SK-N-SH treated with all-trans-retinoic acid at 6 μM for 48 hours (cell line): ENCODE measurements at regions not wholly inside any gene's neighbourhood (a gene's known extent, or its start where the extent isn't known, plus 50 kb on each side); places are given as distances from the start of the nearest gene placed in this dataset.

ENCODE experiments used
- ATAC-seq: fragments of 200-7000 bp; cut with Tn5 transposase; 3 replicates; pipeline ENCODE4 v1.9.1; 2020; ENCODE audit warnings: mild to moderate bottlenecking, moderate library complexity
- ARNTL ChIP-seq: fragments of 450-650 bp; formaldehyde crosslinking; IDR thresholded peaks from 2 replicates; pipeline ENCODE4 v1.5.0; 2020; ENCODE audit warnings: low read depth, mild to moderate bottlenecking, moderate library complexity, borderline replicate concordance
- BACH2 ChIP-seq: fragments of 250-450 bp; sonication (Bioruptor Pico); IDR thresholded peaks from 2 replicates; pipeline ENCODE4 v1.9.0; 2021; ENCODE audit warnings: mild to moderate bottlenecking, borderline replicate concordance
- CREB5 ChIP-seq: fragments of 250-450 bp; sonication (Bioruptor Pico); IDR thresholded peaks from 2 replicates; pipeline ENCODE4 v1.5.1; 2020; ENCODE audit warnings: low read depth, mild to moderate bottlenecking, moderate library complexity
- CSDC2 ChIP-seq: fragments of 250-450 bp; sonication (Bioruptor Pico); IDR thresholded peaks from 2 replicates; pipeline ENCODE4 v1.5.0; 2020; ENCODE audit warnings: mild to moderate bottlenecking, moderate library complexity
- CSRNP3 ChIP-seq: fragments of 250-450 bp; sonication (Bioruptor Pico); IDR thresholded peaks from 2 replicates; pipeline ENCODE4 v1.5.1; 2021; ENCODE audit warnings: mild to moderate bottlenecking, moderate library complexity
- ESRRG ChIP-seq: fragments of 250-450 bp; sonication (Bioruptor Pico); IDR thresholded peaks from 2 replicates; pipeline ENCODE4 v1.6.1; 2021; ENCODE audit warnings: mild to moderate bottlenecking
- GLIS3 ChIP-seq: fragments of 250-450 bp; sonication (Bioruptor Pico); IDR thresholded peaks from 2 replicates; pipeline ENCODE4 v1.5.0; 2020; ENCODE audit warnings: mild to moderate bottlenecking, moderate library complexity
- ISL1 ChIP-seq: fragments of 250-450 bp; sonication (Bioruptor Pico); IDR thresholded peaks from 2 replicates; pipeline ENCODE4 v2.1.2; 2022; ENCODE audit warnings: mild to moderate bottlenecking, moderate library complexity
- POU6F1 ChIP-seq: fragments of 250-450 bp; sonication (Bioruptor Pico); IDR thresholded peaks from 2 replicates; pipeline ENCODE4 v1.8.0; 2021; ENCODE audit warnings: low read depth, mild to moderate bottlenecking, moderate library complexity, borderline replicate concordance
- PPARA ChIP-seq: fragments of 250-450 bp; sonication (Bioruptor Pico); IDR thresholded peaks from 2 replicates; pipeline ENCODE4 v1.5.0; 2020; ENCODE audit warnings: mild to moderate bottlenecking, borderline replicate concordance
- RARB ChIP-seq: fragments of 250-450 bp; sonication (Bioruptor Pico); IDR thresholded peaks from 2 replicates; pipeline ENCODE4 v1.8.0; 2021; ENCODE audit warnings: mild to moderate bottlenecking, moderate library complexity
- TCF4 ChIP-seq: fragments of 250-450 bp; sonication (Bioruptor Pico); IDR thresholded peaks from 2 replicates; pipeline ENCODE4 v1.8.0; 2021; ENCODE audit warnings: mild to moderate bottlenecking, moderate library complexity, borderline replicate concordance
- TOX ChIP-seq: fragments of 250-450 bp; sonication (Bioruptor Pico); IDR thresholded peaks from 2 replicates; pipeline ENCODE4 v1.8.0; 2021; ENCODE audit warnings: mild to moderate bottlenecking, moderate library complexity, borderline replicate concordance
- TSHZ2 ChIP-seq: fragments of 250-450 bp; sonication (Bioruptor Pico); IDR thresholded peaks from 2 replicates; pipeline ENCODE4 v1.5.0; 2020; ENCODE audit warnings: mild to moderate bottlenecking, moderate library complexity
- ZC3H10 ChIP-seq: fragments of 250-450 bp; sonication (Bioruptor Pico); IDR thresholded peaks from 2 replicates; pipeline ENCODE4 v1.5.1; 2021; ENCODE audit warnings: mild to moderate bottlenecking, moderate library complexity
- ZFP3 ChIP-seq: fragments of 250-450 bp; sonication (Bioruptor Pico); IDR thresholded peaks from 2 replicates; pipeline ENCODE4 v1.5.0; 2020; ENCODE audit warnings: mild to moderate bottlenecking, moderate library complexity
- ZFP30 ChIP-seq: fragments of 450-650 bp; formaldehyde crosslinking; IDR thresholded peaks from 2 replicates; pipeline ENCODE4 v1.5.0; 2022; ENCODE audit warnings: mild to moderate bottlenecking, moderate library complexity
- ZNF565 ChIP-seq: fragments of 450-650 bp; formaldehyde crosslinking; conservative IDR thresholded peaks from 2 replicates; pipeline ENCODE4 v1.5.0; 2020; ENCODE audit warnings: low read depth, mild to moderate bottlenecking, moderate library complexity
- ZNF70 ChIP-seq: fragments of 450-650 bp; formaldehyde crosslinking; IDR thresholded peaks from 2 replicates; pipeline ENCODE4 v1.5.0; 2020; ENCODE audit warnings: mild to moderate bottlenecking, moderate library complexity
- ZNF8 ChIP-seq: fragments of 450-650 bp; formaldehyde crosslinking; IDR thresholded peaks from 2 replicates; pipeline ENCODE4 v1.5.0; 2020; ENCODE audit warnings: mild to moderate bottlenecking, moderate library complexity
- TF ChIP-seq, protein P1 (sequence below): fragments of 250-450 bp; sonication (Bioruptor Pico); IDR thresholded peaks from 2 replicates; pipeline ENCODE4 v1.8.0; 2020; ENCODE audit warnings: mild to moderate bottlenecking, moderate library complexity, borderline replicate concordance

DNA sequence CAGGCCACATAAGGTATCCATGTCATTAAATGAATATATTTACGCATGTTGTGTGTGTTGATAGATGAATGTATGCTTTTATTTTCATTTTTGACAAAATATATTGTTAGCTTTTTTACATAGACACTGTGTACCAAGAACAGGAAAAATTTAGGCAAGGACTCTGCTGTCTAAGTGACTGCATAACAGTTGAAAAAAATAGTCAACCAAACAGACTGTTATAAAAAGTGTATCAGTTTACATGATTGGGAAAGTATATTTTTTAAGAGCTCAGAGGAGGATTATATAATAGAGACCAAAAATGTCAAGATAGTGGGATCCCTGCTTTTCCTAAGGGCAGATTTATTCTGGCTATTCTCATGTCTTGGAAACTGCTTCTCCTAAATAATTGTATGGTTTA is 858.0 kb downstream of the SLITRK1 start:
- no peak for TF ChIP-seq GLIS3 (CRISPR knock-in tag)
- TF ChIP-seq TOX, result no peak
- TF ChIP-seq ZNF70 (CRISPR knock-in tag), result no peak
- no peak for TF ChIP-seq TCF4 (CRISPR knock-in tag)
- TF ChIP-seq BACH2 (CRISPR knock-in tag), result no peak
- no peak for TF ChIP-seq ZNF8 (CRISPR knock-in tag)
- TF ChIP-seq CREB5, result no peak
- TF ChIP-seq, protein P1, sequence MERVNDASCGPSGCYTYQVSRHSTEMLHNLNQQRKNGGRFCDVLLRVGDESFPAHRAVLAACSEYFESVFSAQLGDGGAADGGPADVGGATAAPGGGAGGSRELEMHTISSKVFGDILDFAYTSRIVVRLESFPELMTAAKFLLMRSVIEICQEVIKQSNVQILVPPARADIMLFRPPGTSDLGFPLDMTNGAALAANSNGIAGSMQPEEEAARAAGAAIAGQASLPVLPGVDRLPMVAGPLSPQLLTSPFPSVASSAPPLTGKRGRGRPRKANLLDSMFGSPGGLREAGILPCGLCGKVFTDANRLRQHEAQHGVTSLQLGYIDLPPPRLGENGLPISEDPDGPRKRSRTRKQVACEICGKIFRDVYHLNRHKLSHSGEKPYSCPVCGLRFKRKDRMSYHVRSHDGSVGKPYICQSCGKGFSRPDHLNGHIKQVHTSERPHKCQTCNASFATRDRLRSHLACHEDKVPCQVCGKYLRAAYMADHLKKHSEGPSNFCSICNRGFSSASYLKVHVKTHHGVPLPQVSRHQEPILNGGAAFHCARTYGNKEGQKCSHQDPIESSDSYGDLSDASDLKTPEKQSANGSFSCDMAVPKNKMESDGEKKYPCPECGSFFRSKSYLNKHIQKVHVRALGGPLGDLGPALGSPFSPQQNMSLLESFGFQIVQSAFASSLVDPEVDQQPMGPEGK (CRISPR knock-in tag), result no peak
- no peak for TF ChIP-seq TSHZ2 (CRISPR knock-in tag)
- TF ChIP-seq ZFP3 (CRISPR knock-in tag), result no peak
- no peak for TF ChIP-seq CSRNP3
- TF ChIP-seq PPARA (CRISPR knock-in tag), result no peak
- no peak for ATAC-seq

DNA sequence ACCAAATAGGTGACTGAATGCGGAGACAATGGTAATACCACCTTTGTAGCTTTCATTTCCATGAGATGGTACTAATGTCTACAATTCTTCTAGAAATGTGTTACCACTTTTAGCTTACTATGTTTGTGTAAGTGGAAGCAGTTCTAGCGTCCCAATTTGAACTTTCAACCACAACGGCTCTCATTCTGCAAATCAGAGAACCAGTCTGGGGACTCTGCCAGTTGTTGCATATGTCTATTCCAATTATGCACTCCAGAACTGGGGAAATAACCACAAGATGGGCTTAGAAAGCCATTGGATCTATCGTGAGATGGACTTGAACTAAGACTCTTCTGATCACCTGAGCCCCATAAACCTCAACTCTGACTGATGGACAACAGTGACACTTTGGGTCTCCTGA is 862.3 kb downstream of the SLITRK1 start:
- TF ChIP-seq ARNTL (CRISPR knock-in tag) (no peak), CSRNP3 (no peak), POU6F1 (no peak), CSDC2 (CRISPR knock-in tag) (no peak), ZC3H10 (no peak), ZNF8 (CRISPR knock-in tag) (no peak), TSHZ2 (CRISPR knock-in tag) (no peak), ZFP3 (CRISPR knock-in tag) (no peak), BACH2 (CRISPR knock-in tag) (no peak), ZFP30 (CRISPR knock-in tag) (no peak), ZNF565 (CRISPR knock-in tag) (no peak), ISL1 (CRISPR knock-in tag) (no peak), ESRRG (CRISPR knock-in tag) (no peak), RARB (CRISPR knock-in tag) (no peak)
- TF ChIP-seq, protein P1 (CRISPR knock-in tag), result no peak
- ATAC-seq, result no peak
